Stomach (tissue), 4 donors: ENCODE measurements at regions not wholly inside any gene's neighbourhood (a gene's known extent, or its start where the extent isn't known, plus 50 kb on each side); places are given as distances from the start of the nearest gene placed in this dataset.

Source experiments
- CTCF ChIP-seq, 7 experiments: fragments of 450-650 bp in 4 of 7; fragments of 200-600 bp in 3 of 7; sonication (generic) in 3 of 7; IDR thresholded peaks; one replicate each; pipeline ENCODE4 v1.5.1; 2016 to 2019; ENCODE audit warnings: antibody characterized with exemption in 7 of 7, control low read depth in 2 of 7, mild to moderate bottlenecking in 1 of 7
- POLR2A ChIP-seq, 4 donors: fragments of 450-650 bp; IDR thresholded peaks; one replicate each; pipeline ENCODE4 v1.6.1; 2016; ENCODE audit warnings: antibody characterized with exemption in 4 of 4, control low read depth in 2 of 4, mild to moderate bottlenecking in 1 of 4, moderate library complexity in 1 of 4
- POLR2AphosphoS5 ChIP-seq, 3 donors: sonication (generic); formaldehyde crosslinking; IDR thresholded peaks; one replicate each; pipeline ENCODE4 v1.6.1; 2016; ENCODE audit warnings: antibody characterized with exemption in 3 of 3

DNA sequence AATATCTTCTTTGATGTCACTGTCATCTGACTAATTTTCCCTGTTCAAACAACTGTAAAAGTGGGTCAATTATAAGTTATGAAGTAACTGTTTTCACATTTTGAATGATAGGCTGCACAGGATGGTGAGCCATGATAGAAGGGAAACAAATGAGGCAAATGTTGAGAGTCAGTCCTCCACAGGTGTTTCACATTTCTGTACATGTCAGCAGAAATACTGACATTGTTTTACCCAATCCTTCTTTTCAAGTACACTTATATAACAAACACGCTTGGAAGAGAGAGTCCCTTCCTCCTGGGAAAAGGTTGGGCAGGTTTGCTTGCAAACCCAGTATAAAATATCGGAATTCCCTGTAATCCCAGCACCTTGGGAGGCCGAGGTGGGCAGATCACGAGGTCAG lies 1251.5 kb downstream of the SLC16A7 start:
- TF ChIP-seq CTCF (IDR thresholded peaks at IDR 0.05) (no peak), POLR2A (IDR thresholded peaks at IDR 0.05) (no peak), POLR2AphosphoS5 (IDR thresholded peaks at IDR 0.05) (no peak)
